A673 (cell line): ENCODE measurements at regions not wholly inside any gene's neighbourhood (a gene's known extent, or its start where the extent isn't known, plus 50 kb on each side); places are given as distances from the start of the nearest gene placed in this dataset.

Experiments
- CTCF ChIP-seq: fragments of 300-800, 200-600 bp; sonication (generic); conservative IDR thresholded peaks from 2 replicates; pipeline ENCODE4 v1.5.1; 2017; ENCODE audit warnings: low read depth, mild to moderate bottlenecking, antibody characterized with exemption, low read length, moderate library complexity, mixed read lengths
- EZH2 ChIP-seq: fragments of 200-600 bp; sonication (generic); IDR thresholded peaks from 2 replicates; pipeline ENCODE4 v1.6.1; 2017; ENCODE audit warnings: borderline replicate concordance, low read depth, mild to moderate bottlenecking, mixed read lengths, antibody characterized with exemption, low read length; ENCODE audit not compliant: poor library complexity, severe bottlenecking

- TF ChIP-seq CTCF (no peak), EZH2 (no peak)
Measured at GRCh38 chr13:97743938-97744337, 209.5 kb upstream of the IPO5 start.
